ENCODE measurements at regions not wholly inside any gene's neighbourhood (a gene's known extent, or its start where the extent isn't known, plus 50 kb on each side); places are given as distances from the start of the nearest gene placed in this dataset.

GRCh38 chr4:3372264-3372932 lies 69.4 kb upstream of the HGFAC start:
- peaks cover 49% of the 10 kb centered on the region for H3K79me1 ChIP-seq (replicated peaks; ENCODE audit: low read length, poor library complexity, severe bottlenecking)
- DNase-seq, result no peak
- WGBS, result 97% methylated on average over 23 of the region's 23 CpGs
- H3K27ac ChIP-seq (ENCODE audit: low read length, poor library complexity, severe bottlenecking), result no peak overlapping the region
- H3K4me3 ChIP-seq (ENCODE audit: insufficient read depth in 1 of 2, low read depth in 1 of 2, low read length in 2 of 2), result no peak overlapping the region
- H3K9ac ChIP-seq (ENCODE audit: low read length), result no peak overlapping the region
- no peak overlapping the region for H2BK15ac ChIP-seq (ENCODE audit: low read depth, poor library complexity, severe bottlenecking)
- H4K91ac ChIP-seq (ENCODE audit: low read length), result no peak overlapping the region
- peak overlapping the region in 1 of 2 experiments; percentile 28 for H3K18ac ChIP-seq (ENCODE audit: low read depth in 1 of 2, low read length in 2 of 2)
- peak overlapping the region in 1 of 2 experiments; percentile 10 for H3K14ac ChIP-seq (ENCODE audit: low read length in 2 of 2)
- peak overlapping the region in 1 of 2 experiments; percentile 23 for H3K23ac ChIP-seq (ENCODE audit: low read length in 2 of 2)
- no peaks in the 10 kb centered on the region for H3K27me3 ChIP-seq (ENCODE audit: control insufficient read depth in 1 of 2, insufficient read depth in 1 of 2, low read length in 2 of 2)
- H2AK5ac ChIP-seq (ENCODE audit: low read length, severe bottlenecking), result peak overlapping the region; percentile 42
- H2BK5ac ChIP-seq (ENCODE audit: low read depth, low read length, poor library complexity, severe bottlenecking), result no peak overlapping the region
- no peaks in the 10 kb centered on the region for H3K9me3 ChIP-seq (ENCODE audit: control insufficient read depth, low read length)
- no peak overlapping the region for H2BK120ac ChIP-seq (ENCODE audit: low read depth, low read length)
- H2BK12ac ChIP-seq (ENCODE audit: low read length in 2 of 2), result peak overlapping the region in 1 of 2 experiments; percentile 34
- no peak overlapping the region for H2AFZ ChIP-seq (ENCODE audit: low read depth, low read length)
- peaks cover 3 to 34% of the 10 kb centered on the region in 2 experiments for H3K36me3 ChIP-seq (ENCODE audit: control insufficient read depth in 1 of 2, insufficient read depth in 2 of 2, low read depth in 1 of 2, low read length in 2 of 2)
- peak overlapping the region; percentile 24 to 55 for H3K4ac ChIP-seq (ENCODE audit: low read depth in 1 of 2, low read length in 2 of 2)
- H4K8ac ChIP-seq (ENCODE audit: low read length), result peak overlapping the region; percentile 35
- no peak overlapping the region for H3K4me2 ChIP-seq (ENCODE audit: low read length, poor library complexity, severe bottlenecking)
- peaks cover 52% of the 10 kb centered on the region for H3K4me1 ChIP-seq (ENCODE audit: control insufficient read depth, insufficient read depth, low read depth, low read length)

- H3K27me3 ChIP-seq (ENCODE audit: control insufficient read depth in 1 of 2, insufficient read depth in 1 of 2, low read length in 2 of 2), result no peaks in the 10 kb centered on the region
- 94% methylated on average over 28 of the region's 28 CpGs for WGBS
- no peak overlapping the region for H3K18ac ChIP-seq (ENCODE audit: low read depth in 1 of 2, low read length in 2 of 2)
- H3K23ac ChIP-seq (ENCODE audit: low read length in 2 of 2), result peak overlapping the region in 1 of 2 experiments; percentile 92
- H2BK120ac ChIP-seq (ENCODE audit: low read depth, low read length), result no peak overlapping the region
- H3K14ac ChIP-seq (ENCODE audit: low read length in 2 of 2), result peak overlapping the region in 1 of 2 experiments; percentile 91
- H3K79me1 ChIP-seq (replicated peaks; ENCODE audit: low read length, poor library complexity, severe bottlenecking), result peaks cover 44% of the 10 kb centered on the region
- no peak overlapping the region for H4K91ac ChIP-seq (ENCODE audit: low read length)
- no peak overlapping the region for H2BK15ac ChIP-seq (ENCODE audit: low read depth, poor library complexity, severe bottlenecking)
- H3K4ac ChIP-seq (ENCODE audit: low read depth in 1 of 2, low read length in 2 of 2), result no peak overlapping the region
- no peak for DNase-seq
- no peak overlapping the region for H2BK5ac ChIP-seq (ENCODE audit: low read depth, low read length, poor library complexity, severe bottlenecking)
- no peak overlapping the region for H3K27ac ChIP-seq (ENCODE audit: low read length, poor library complexity, severe bottlenecking)
- no peaks in the 10 kb centered on the region for H3K9me3 ChIP-seq (ENCODE audit: control insufficient read depth, low read length)
- H2BK12ac ChIP-seq (ENCODE audit: low read length in 2 of 2), result no peak overlapping the region
- H4K8ac ChIP-seq (ENCODE audit: low read length), result no peak overlapping the region
- no peak overlapping the region for H2AK5ac ChIP-seq (ENCODE audit: low read length, severe bottlenecking)
- no peak overlapping the region for H2AFZ ChIP-seq (ENCODE audit: low read depth, low read length)
- H3K36me3 ChIP-seq (ENCODE audit: control insufficient read depth in 1 of 2, insufficient read depth in 2 of 2, low read depth in 1 of 2, low read length in 2 of 2), result peaks cover 3 to 34% of the 10 kb centered on the region in 2 experiments
- no peak overlapping the region for H3K4me2 ChIP-seq (ENCODE audit: low read length, poor library complexity, severe bottlenecking)
- H3K9ac ChIP-seq (ENCODE audit: low read length), result no peak overlapping the region
- peaks cover 52% of the 10 kb centered on the region for H3K4me1 ChIP-seq (ENCODE audit: control insufficient read depth, insufficient read depth, low read depth, low read length)
- no peak overlapping the region for H3K4me3 ChIP-seq (ENCODE audit: insufficient read depth in 1 of 2, low read depth in 1 of 2, low read length in 2 of 2)
These were observed 68.8 kb upstream of the HGFAC start for GRCh38 chr4:3372933-3373465.

- H3K9ac ChIP-seq (ENCODE audit: low read length), result no peak overlapping the region
- no peak overlapping the region for H4K8ac ChIP-seq (ENCODE audit: low read length)
- H4K91ac ChIP-seq (ENCODE audit: low read length), result no peak overlapping the region
- H3K4me2 ChIP-seq (ENCODE audit: low read length, poor library complexity, severe bottlenecking), result no peak overlapping the region
- H3K27me3 ChIP-seq (ENCODE audit: control insufficient read depth in 1 of 2, insufficient read depth in 1 of 2, low read length in 2 of 2), result no peaks in the 10 kb centered on the region
- H3K79me1 ChIP-seq (replicated peaks; ENCODE audit: low read length, poor library complexity, severe bottlenecking), result peaks cover 40% of the 10 kb centered on the region
- H3K36me3 ChIP-seq (ENCODE audit: control insufficient read depth in 1 of 2, insufficient read depth in 2 of 2, low read depth in 1 of 2, low read length in 2 of 2), result peaks cover 3 to 34% of the 10 kb centered on the region in 2 experiments
- H3K23ac ChIP-seq (ENCODE audit: low read length in 2 of 2), result no peak overlapping the region
- H3K4ac ChIP-seq (ENCODE audit: low read depth in 1 of 2, low read length in 2 of 2), result no peak overlapping the region
- peak overlapping the region in 1 of 2 experiments; percentile 13 for H3K14ac ChIP-seq (ENCODE audit: low read length in 2 of 2)
- WGBS, result 99% methylated on average over 13 of the region's 19 CpGs
- no peak overlapping the region for H2BK5ac ChIP-seq (ENCODE audit: low read depth, low read length, poor library complexity, severe bottlenecking)
- peaks cover 49% of the 10 kb centered on the region for H3K4me1 ChIP-seq (ENCODE audit: control insufficient read depth, insufficient read depth, low read depth, low read length)
- H3K27ac ChIP-seq (ENCODE audit: low read length, poor library complexity, severe bottlenecking), result no peak overlapping the region
- no peak overlapping the region for H3K4me3 ChIP-seq (ENCODE audit: insufficient read depth in 1 of 2, low read depth in 1 of 2, low read length in 2 of 2)
- H3K9me3 ChIP-seq (ENCODE audit: control insufficient read depth, low read length), result no peaks in the 10 kb centered on the region
- H2AFZ ChIP-seq (ENCODE audit: low read depth, low read length), result no peak overlapping the region
- no peak overlapping the region for H2AK5ac ChIP-seq (ENCODE audit: low read length, severe bottlenecking)
- H2BK15ac ChIP-seq (ENCODE audit: low read depth, poor library complexity, severe bottlenecking), result no peak overlapping the region
- H2BK12ac ChIP-seq (ENCODE audit: low read length in 2 of 2), result no peak overlapping the region
- no peak for DNase-seq
- no peak overlapping the region for H3K18ac ChIP-seq (ENCODE audit: low read depth in 1 of 2, low read length in 2 of 2)
- no peak overlapping the region for H2BK120ac ChIP-seq (ENCODE audit: low read depth, low read length)
These were observed 68.3 kb upstream of the HGFAC start for GRCh38 chr4:3373468-3373867.

- Histone ChIP-seq H3K14ac (ENCODE audit: low read length in 2 of 2) (no peak overlapping the region), H2BK12ac (ENCODE audit: low read length in 2 of 2) (no peak overlapping the region), H3K27ac (ENCODE audit: low read length, poor library complexity, severe bottlenecking) (no peak overlapping the region), H3K36me3 (ENCODE audit: control insufficient read depth in 1 of 2, insufficient read depth in 2 of 2, low read depth in 1 of 2, low read length in 2 of 2) (peaks cover 3 to 34% of the 10 kb centered on the region in 2 experiments), H3K4me1 (ENCODE audit: control insufficient read depth, insufficient read depth, low read depth, low read length) (peaks cover 43% of the 10 kb centered on the region), H2BK120ac (ENCODE audit: low read depth, low read length) (no peak overlapping the region), H3K4me2 (ENCODE audit: low read length, poor library complexity, severe bottlenecking) (no peak overlapping the region), H3K4me3 (ENCODE audit: insufficient read depth in 1 of 2, low read depth in 1 of 2, low read length in 2 of 2) (peak overlapping the region in 1 of 2 experiments; percentile 11), H2BK5ac (ENCODE audit: low read depth, low read length, poor library complexity, severe bottlenecking) (no peak overlapping the region), H2AK5ac (ENCODE audit: low read length, severe bottlenecking) (no peak overlapping the region), H2BK15ac (ENCODE audit: low read depth, poor library complexity, severe bottlenecking) (no peak overlapping the region), H3K79me1 (replicated peaks; ENCODE audit: low read length, poor library complexity, severe bottlenecking) (peaks cover 42% of the 10 kb centered on the region), H3K27me3 (ENCODE audit: control insufficient read depth in 1 of 2, insufficient read depth in 1 of 2, low read length in 2 of 2) (no peaks in the 10 kb centered on the region), H2AFZ (ENCODE audit: low read depth, low read length) (no peak overlapping the region), H3K23ac (ENCODE audit: low read length in 2 of 2) (no peak overlapping the region), H3K9ac (ENCODE audit: low read length) (no peak overlapping the region), H3K4ac (ENCODE audit: low read depth in 1 of 2, low read length in 2 of 2) (no peak overlapping the region), H3K18ac (ENCODE audit: low read depth in 1 of 2, low read length in 2 of 2) (no peak overlapping the region), H4K8ac (ENCODE audit: low read length) (no peak overlapping the region), H4K91ac (ENCODE audit: low read length) (peak overlapping the region; percentile 75), H3K9me3 (ENCODE audit: control insufficient read depth, low read length) (no peaks in the 10 kb centered on the region)
- DNase-seq, result no peak
- 97% methylated on average over 29 of the region's 29 CpGs for WGBS
These were observed 67.6 kb upstream of the HGFAC start for GRCh38 chr4:3374011-3374645.

Measured in mesenchymal stem cell (in vitro differentiated cells and primary cell).